ENCODE measurements at regions not wholly inside any gene's neighbourhood (a gene's known extent, or its start where the extent isn't known, plus 50 kb on each side); places are given as distances from the start of the nearest gene placed in this dataset.

DNA sequence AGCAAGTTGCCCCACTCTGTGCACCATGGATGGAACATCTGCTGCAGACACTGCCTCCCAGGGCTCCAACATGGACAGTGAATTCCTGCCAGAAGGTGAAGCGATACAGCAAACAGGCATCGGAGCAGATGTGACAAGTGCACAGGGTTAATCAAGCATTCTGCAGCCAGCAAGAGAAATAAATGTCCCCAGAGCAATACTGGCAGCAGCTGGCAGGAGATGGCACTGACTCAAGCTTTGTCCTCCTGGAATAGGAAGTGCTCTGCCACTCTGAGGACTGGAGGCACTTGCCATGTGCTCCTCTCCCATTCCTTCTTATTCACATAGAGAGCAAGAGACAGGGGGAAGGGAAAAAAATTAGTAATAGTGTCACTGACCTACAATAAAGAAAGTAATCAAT lies 402.7 kb upstream of the DAB1 start:
- Histone ChIP-seq H3K27me3 (ENCODE audit: low read depth) (no peaks in the 10 kb centered on the region), H3K27ac (no peak overlapping the region), H3K4me1 (no peaks in the 10 kb centered on the region), H3K9me3 (peaks cover 5% of the 10 kb centered on the region), H3K36me3 (no peaks in the 10 kb centered on the region), H3K4me3 (no peak overlapping the region)
- ATAC-seq (no peak), DNase-seq (no peak)
- TF ChIP-seq CTCF (IDR thresholded peaks at IDR 0.05) = no peak
- intact Hi-C loops (cut with DNase I) = no loop called here

GRCh38 chr1:57824535-57824934 lies 400.7 kb upstream of the DAB1 start:
- H3K9me3 ChIP-seq = no peaks in the 10 kb centered on the region
- intact Hi-C loops (cut with DNase I) = no loop called here
- H3K4me1 ChIP-seq = no peaks in the 10 kb centered on the region
- no peak for DNase-seq
- H3K4me3 ChIP-seq = no peak overlapping the region
- no peaks in the 10 kb centered on the region for H3K36me3 ChIP-seq
- ATAC-seq = no peak
- no peaks in the 10 kb centered on the region for H3K27me3 ChIP-seq (ENCODE audit: low read depth)
- TF ChIP-seq CTCF (IDR thresholded peaks at IDR 0.05) = no peak
- no peak overlapping the region for H3K27ac ChIP-seq

DNA sequence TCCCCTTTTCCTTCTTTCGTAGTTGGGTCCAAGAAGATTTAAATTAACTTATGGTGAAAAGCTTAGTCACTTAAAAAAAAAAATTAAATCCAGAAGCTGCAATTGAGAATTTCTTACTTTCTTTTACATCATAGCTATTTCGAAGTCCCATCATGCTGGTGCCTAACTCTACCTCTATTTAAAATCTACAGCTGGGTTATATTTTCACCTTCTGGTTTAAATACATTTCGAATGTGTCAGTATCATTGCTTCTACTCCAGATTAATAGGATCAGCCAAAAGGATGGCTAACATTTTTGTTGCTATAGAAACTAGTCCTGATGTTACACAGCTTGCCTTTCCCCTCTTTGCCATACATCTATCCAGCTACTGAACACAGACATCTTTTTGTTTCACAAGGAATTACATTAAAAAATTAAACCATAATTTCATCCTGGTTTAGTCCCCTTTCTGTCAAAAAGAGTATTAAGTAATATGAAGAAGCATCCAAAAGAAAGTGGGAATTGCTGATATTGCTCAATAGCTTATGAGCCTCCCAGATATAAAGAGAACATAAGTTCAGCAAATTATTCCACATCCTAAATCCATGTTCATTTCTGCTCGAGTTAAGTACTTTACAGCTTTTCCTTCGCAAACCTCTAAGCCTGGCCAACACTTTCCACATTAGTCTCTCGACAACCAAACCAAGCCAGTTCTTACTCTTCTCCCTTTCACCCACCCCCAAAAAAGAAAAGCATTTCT lies 396.7 kb upstream of the DAB1 start:
- DNase-seq (no peak), ATAC-seq (no peak)
- H3K36me3 ChIP-seq = no peaks in the 10 kb centered on the region
- H3K4me3 ChIP-seq = no peak overlapping the region
- no peaks in the 10 kb centered on the region for H3K27me3 ChIP-seq (ENCODE audit: low read depth)
- intact Hi-C loops (cut with DNase I) = no loop called here
- no peak overlapping the region for H3K27ac ChIP-seq
- H3K9me3 ChIP-seq = no peaks in the 10 kb centered on the region
- H3K4me1 ChIP-seq = no peaks in the 10 kb centered on the region
- TF ChIP-seq CTCF (IDR thresholded peaks at IDR 0.05) = no peak

DNA sequence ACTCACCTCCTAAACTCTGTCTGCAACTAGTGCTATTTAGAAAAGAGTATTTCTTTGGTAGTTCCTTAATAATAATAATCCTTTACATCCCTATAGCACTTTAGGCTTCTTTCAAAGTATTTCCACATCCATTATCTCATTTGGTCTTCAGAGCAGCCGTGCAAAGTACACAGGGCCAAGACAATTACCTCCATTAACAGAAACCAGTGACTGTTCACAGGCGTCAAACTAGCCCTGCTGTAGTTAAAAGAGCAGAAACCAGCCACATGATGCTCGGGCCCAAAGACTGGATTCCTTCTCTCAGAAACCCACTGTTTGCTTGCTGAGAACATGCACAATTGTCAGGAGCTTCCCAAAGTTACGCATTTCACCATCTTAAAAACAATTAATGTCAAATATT lies 396.0 kb upstream of the DAB1 start:
- H3K27me3 ChIP-seq (ENCODE audit: low read depth) = no peaks in the 10 kb centered on the region
- no peak overlapping the region for H3K27ac ChIP-seq
- TF ChIP-seq CTCF (IDR thresholded peaks at IDR 0.05) = no peak

DNA sequence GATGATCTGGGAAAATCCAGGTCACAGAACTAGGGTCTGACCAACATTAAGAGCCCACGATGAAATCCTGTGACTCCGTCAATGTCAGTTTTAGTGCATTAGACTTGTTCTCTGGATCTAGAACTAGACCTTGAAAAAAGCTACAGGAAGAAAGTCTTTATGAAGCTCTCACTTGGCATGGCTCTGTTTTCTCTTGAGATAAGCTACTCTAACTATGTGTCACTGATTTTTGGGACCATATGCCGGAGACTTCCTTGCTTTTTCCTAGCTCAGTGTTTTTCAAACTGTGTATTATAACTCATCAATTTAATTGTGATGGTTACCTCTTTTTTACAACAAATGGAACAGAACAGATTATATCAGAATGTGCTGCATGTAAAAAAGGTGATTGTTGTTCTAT lies 379.7 kb upstream of the DAB1 start:
- DNase-seq = no peak
- Histone ChIP-seq H3K4me1 (no peaks in the 10 kb centered on the region), H3K27ac (no peak overlapping the region), H3K36me3 (no peaks in the 10 kb centered on the region), H3K27me3 (ENCODE audit: low read depth) (no peaks in the 10 kb centered on the region), H3K4me3 (no peak overlapping the region), H3K9me3 (no peaks in the 10 kb centered on the region)
- no peak for TF ChIP-seq CTCF (IDR thresholded peaks at IDR 0.05)
- no peak for ATAC-seq
- intact Hi-C loops (cut with DNase I) = no loop called here

More for the DNA sequence above, 396.0 kb upstream of the DAB1 start:
- Histone ChIP-seq H3K9me3 (no peaks in the 10 kb centered on the region), H3K4me1 (no peaks in the 10 kb centered on the region), H3K36me3 (no peaks in the 10 kb centered on the region), H3K4me3 (no peak overlapping the region)
- intact Hi-C loops (cut with DNase I) = no loop called here
- DNase-seq (no peak), ATAC-seq (no peak)
